K562 (cell line): ENCODE measurements at regions not wholly inside any gene's neighbourhood (a gene's known extent, or its start where the extent isn't known, plus 50 kb on each side); places are given as distances from the start of the nearest gene placed in this dataset.

Experiments
- CREM ChIP-seq: IDR thresholded peaks from 2 replicates; pipeline ENCODE4 v1.6.1; 2014; ENCODE audit warnings: antibody characterized with exemption, low read depth
- GTF2E2 ChIP-seq: fragments of 200-800 bp; sonication (Bioruptor generic); IDR thresholded peaks from 2 replicates; pipeline ENCODE4 v1.6.1; 2016; ENCODE audit warnings: missing genetic modification characterization, missing compliant biosample characterization
- HMG20A ChIP-seq: fragments of 450-650 bp; formaldehyde crosslinking; conservative IDR thresholded peaks from 2 replicates; pipeline ENCODE4 v1.4.0; 2020; ENCODE audit warnings: mild to moderate bottlenecking, mixed read lengths
- MTF1 ChIP-seq: fragments of 250-450 bp; sonication (Bioruptor Pico); IDR thresholded peaks from 2 replicates; pipeline ENCODE4 v1.9.0; 2021; ENCODE audit warnings: moderate library complexity, mild to moderate bottlenecking, inconsistent platforms, borderline replicate concordance
- MYBL2 ChIP-seq, 2 experiments: fragments of 450-650 bp in 1 of 2; sonication (generic) in 1 of 2; formaldehyde crosslinking in 1 of 2; IDR thresholded peaks; 2 replicates each; pipeline versions ENCODE4 v1.6.1 to v1.8.1; 2017 to 2022; ENCODE audit warnings: borderline replicate concordance in 1 of 2, inconsistent platforms in 1 of 2, low read depth in 1 of 2, mild to moderate bottlenecking in 1 of 2, missing genetic modification reagents in 1 of 2, moderate library complexity in 1 of 2
- POLR2AphosphoS5 ChIP-seq: IDR thresholded peaks from 2 replicates; pipeline ENCODE4 v1.6.1; 2011; ENCODE audit warnings: mild to moderate bottlenecking, low read depth, low read length, moderate library complexity; ENCODE audit not compliant: control insufficient read depth, insufficient read depth
- ZKSCAN3 ChIP-seq: fragments of 250-450 bp; sonication (Bioruptor Pico); IDR thresholded peaks from 2 replicates; pipeline ENCODE4 v1.4.0; 2020

GRCh38 chr4:186900984-186901383 is 177.3 kb upstream of the FAT1 start:
- TF ChIP-seq POLR2AphosphoS5 (no peak), MYBL2 (IDR thresholded peaks at IDR 0.05; ENCODE audit: low read depth) (no peak), MYBL2 (CRISPR knock-in tag; IDR thresholded peaks at IDR 0.05; ENCODE audit: borderline replicate concordance) (no peak), CREM (no peak), HMG20A (CRISPR knock-in tag) (no peak), MTF1 (no peak), GTF2E2 (no peak), ZKSCAN3 (CRISPR knock-in tag) (no peak)
